SU-DHL-6 (cell line): ENCODE measurements at regions not wholly inside any gene's neighbourhood (a gene's known extent, or its start where the extent isn't known, plus 50 kb on each side); places are given as distances from the start of the nearest gene placed in this dataset.

Source experiments
- CTCF ChIP-seq: fragments of 200-600 bp; sonication (generic); IDR thresholded peaks from one replicate; pipeline ENCODE4 v1.5.1; 2017; ENCODE audit warnings: antibody characterized with exemption, mild to moderate bottlenecking, low read length, moderate library complexity; ENCODE audit not compliant: insufficient read depth, poor library complexity, severe bottlenecking
- EZH2phosphoT487 ChIP-seq: fragments of 200-600 bp; sonication (generic), shearing (Covaris generic); conservative IDR thresholded peaks from 2 replicates; pipeline ENCODE4 v1.6.1; 2018; ENCODE audit warnings: mild to moderate bottlenecking, antibody characterized with exemption, low read length, moderate library complexity, mixed read lengths

DNA sequence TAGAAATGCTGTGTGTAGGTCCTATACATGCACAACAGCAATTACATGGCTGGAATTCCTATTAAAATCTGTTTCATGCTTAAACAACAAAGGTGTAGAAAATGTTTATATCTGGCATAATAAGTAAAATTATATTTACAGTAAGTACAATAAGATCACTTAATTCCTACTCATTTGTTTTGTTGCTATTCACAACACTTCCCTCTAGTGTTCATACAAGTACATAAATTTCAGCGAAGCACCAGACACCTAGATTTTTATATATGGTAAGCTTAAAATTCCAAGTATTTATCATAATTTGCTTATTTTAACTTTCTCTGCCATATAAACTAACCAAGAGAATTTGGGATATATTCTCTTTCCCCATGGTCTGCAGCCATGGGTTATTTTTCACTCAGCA is 51.8 kb upstream of the ANK3 start:
- TF ChIP-seq CTCF (peak; percentile 44), EZH2phosphoT487 (no peak)
